ENCODE measurements at regions not wholly inside any gene's neighbourhood (a gene's known extent, or its start where the extent isn't known, plus 50 kb on each side); places are given as distances from the start of the nearest gene placed in this dataset.

GRCh38 chr6:167398214-167399050 is 73.5 kb downstream of the TTLL2 start (continued):
- TF ChIP-seq HNF1B (CRISPR knock-in tag; IDR thresholded peaks at IDR 0.05) (peak; percentile 99), ZNF256 (CRISPR knock-in tag; conservative IDR thresholded peaks at IDR 0.05) (no peak; the same call in 1 of the 2 replicates), U2AF1 (optimal IDR thresholded peaks at IDR 0.05; ENCODE audit: low read depth, low read length) (no peak), ZNF460 (CRISPR knock-in tag; IDR thresholded peaks at IDR 0.05; ENCODE audit: borderline replicate concordance) (no peak; the same call in 1 of the 2 replicates), NFE2L1 (CRISPR knock-in tag; IDR thresholded peaks at IDR 0.05; ENCODE audit: borderline replicate concordance) (no peak), ZNF724P (CRISPR knock-in tag; IDR thresholded peaks at IDR 0.05; ENCODE audit: borderline replicate concordance) (no peak; the same call in 1 of the 2 replicates), ZNF644 (CRISPR knock-in tag; IDR thresholded peaks at IDR 0.05; ENCODE audit: low read depth) (peak; percentile 96), ZNF576 (CRISPR knock-in tag; IDR thresholded peaks at IDR 0.05) (no peak), TEF (CRISPR knock-in tag; IDR thresholded peaks at IDR 0.05) (no peak), ZNF441 (CRISPR knock-in tag; IDR thresholded peaks at IDR 0.05; ENCODE audit: borderline replicate concordance) (peak; percentile 83; the same call in 1 of the 2 replicates), CENPX (CRISPR knock-in tag; IDR thresholded peaks at IDR 0.05) (no peak), CBX5 (CRISPR knock-in tag; IDR thresholded peaks at IDR 0.05; ENCODE audit: borderline replicate concordance) (peak; percentile 86; the same call in 1 of the 2 replicates), UBTF (CRISPR knock-in tag; IDR thresholded peaks at IDR 0.05) (peak; percentile 85), BORCS8-MEF2B (CRISPR knock-in tag; IDR thresholded peaks at IDR 0.05) (peak; percentile 96), KLF9 (CRISPR knock-in tag; IDR thresholded peaks at IDR 0.05; ENCODE audit: low read depth) (no peak), ZNF740 (CRISPR knock-in tag; IDR thresholded peaks at IDR 0.05) (no peak), ZBTB7B (CRISPR knock-in tag; IDR thresholded peaks at IDR 0.05) (peak; percentile 97), SAFB2 (CRISPR knock-in tag; IDR thresholded peaks at IDR 0.05; ENCODE audit: borderline replicate concordance, low read depth) (no peak; the same call in 1 of the 2 replicates), ZBTB39 (CRISPR knock-in tag; IDR thresholded peaks at IDR 0.05) (peak; percentile 97)
